T-helper 2 cell treated with Interferon-gamma antibody and Interleukin-4, amounts not matched to agents 100 ng/mL and 5 ng/mL, for 36 hours (primary cell): ENCODE measurements at regions not wholly inside any gene's neighbourhood (a gene's known extent, or its start where the extent isn't known, plus 50 kb on each side); places are given as distances from the start of the nearest gene placed in this dataset.

ENCODE experiments used
- intact Hi-C: fragments of 100-400 bp; cut with micrococcal nuclease; formaldehyde crosslinking; loops from one replicate; pipeline ENCODE4 v1.15.1; 2023

GRCh38 chr22:48096411-48096810, 1334.0 kb downstream of the TBC1D22A start:
- intact Hi-C loops = no loop called here

- intact Hi-C loops = no loop called here
Measured at GRCh38 chr22:48093981-48094380, 1331.5 kb downstream of the TBC1D22A start.

DNA sequence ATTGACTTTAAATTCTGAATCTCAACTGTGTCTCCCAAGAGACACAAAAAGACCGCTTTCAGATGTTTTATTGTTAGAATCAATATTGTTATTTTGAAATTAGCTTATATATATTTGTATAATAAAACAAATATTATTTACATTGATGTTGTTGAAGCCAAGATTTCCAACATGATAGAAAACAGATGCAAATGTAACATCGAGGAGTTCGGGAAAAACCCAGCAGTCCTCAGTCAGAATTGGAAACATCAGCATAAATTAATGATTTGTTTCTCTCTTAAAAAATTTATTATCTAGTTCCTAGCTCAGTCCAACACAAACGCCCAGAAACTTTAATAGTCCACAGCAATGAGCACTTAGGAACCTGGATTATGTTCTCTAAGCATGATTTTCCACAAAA, 1330.4 kb downstream of the TBC1D22A start:
- intact Hi-C loops = no loop called here

DNA sequence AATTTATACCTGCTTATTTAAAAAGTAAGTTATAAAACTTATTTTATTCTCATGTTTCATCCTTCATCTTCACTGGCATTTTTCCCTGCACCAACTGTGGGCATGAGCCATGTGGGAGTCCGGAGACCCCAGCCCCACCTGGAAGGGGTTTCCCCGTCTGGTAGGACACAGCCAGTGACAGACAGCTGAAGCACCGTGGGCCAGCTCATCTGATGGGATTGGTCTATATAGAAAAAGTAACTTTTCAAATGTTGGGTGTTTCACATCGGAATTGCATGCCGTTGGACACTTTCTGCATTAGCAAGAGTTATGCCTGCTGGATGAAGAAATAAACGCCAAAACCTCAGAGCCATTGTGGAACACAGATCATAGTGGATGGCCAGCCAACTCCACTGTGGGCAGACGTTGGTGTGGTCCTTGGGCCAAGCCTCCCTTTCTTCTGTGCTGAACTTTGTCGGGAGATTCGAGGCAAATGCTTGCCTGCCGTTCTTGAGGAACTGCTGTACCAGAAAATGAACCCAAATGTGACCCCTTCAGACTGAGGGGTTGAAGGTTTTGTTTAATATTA, 1329.3 kb downstream of the TBC1D22A start:
- intact Hi-C loops = no loop called here

DNA sequence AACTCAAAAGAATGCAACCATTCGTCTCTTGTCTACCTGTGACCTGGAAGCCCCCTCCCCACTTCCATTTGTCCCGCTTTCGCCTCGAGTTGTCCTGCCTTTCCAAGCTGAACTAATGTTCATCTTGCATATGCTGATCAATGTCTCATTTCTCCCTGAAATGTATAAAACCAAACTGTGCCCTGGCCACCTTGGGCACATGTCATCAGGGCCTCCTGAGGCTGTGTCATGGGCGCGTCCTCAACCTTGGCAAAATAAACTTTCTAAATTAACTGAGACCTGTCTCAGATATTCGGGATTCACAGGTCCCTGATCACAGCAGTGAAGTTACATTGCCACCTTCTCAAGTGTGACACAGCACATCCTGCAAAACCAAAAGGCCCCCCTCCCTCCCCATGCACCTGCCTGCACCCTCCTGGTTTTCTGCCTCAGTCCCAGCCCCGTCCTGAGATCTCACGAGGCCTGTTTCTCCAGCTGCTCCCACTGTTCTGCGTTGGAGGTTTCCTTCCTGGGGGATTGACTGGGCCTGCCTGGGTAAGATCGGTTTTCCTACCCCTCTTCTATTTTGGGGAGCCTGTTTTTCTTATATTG, 1328.7 kb downstream of the TBC1D22A start:
- intact Hi-C loops = no loop called here

GRCh38 chr22:48090332-48090672, 1327.9 kb downstream of the TBC1D22A start:
- intact Hi-C loops = no loop called here

DNA sequence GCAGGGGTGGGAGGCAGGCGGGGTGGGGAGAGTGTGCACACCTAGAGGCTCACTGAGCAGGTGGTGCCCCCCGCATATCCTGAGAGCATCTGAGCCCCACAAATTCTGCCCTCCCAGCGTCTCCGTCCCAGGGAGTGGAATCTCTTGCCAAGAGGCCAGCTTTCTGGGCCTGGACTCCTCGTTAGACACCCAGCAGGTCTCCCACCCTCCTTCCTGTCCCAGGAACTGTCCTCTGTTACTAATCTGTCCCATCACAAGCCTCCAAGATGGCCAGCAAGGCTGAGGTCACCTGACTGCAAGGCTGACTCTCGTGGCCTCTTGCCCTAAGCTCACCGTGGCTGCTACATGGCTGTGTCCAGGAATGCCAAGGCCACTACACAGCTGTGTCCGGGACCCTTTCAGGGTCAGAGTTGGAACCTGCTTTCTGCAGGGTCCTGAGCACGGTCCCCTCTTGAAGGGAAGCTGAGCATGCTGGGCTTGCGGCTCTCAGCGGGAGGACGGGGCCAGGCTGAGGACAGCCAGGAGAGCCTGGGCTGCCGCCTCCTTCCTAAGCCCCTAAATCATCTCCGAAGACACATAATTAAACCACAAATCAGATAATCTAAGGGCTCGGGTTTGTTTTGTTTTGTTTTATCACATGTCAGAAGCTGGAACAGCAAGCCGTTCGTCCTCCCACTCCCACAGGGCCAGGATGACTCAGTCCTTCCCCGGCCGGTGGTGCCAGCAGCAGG, 1327.3 kb downstream of the TBC1D22A start:
- intact Hi-C loops = no loop called here

- intact Hi-C loops = no loop called here
Measured at GRCh38 chr22:48088926-48089536, 1326.6 kb downstream of the TBC1D22A start.

- intact Hi-C loops = no loop called here
Measured at GRCh38 chr22:48088251-48088650, 1325.8 kb downstream of the TBC1D22A start.

DNA sequence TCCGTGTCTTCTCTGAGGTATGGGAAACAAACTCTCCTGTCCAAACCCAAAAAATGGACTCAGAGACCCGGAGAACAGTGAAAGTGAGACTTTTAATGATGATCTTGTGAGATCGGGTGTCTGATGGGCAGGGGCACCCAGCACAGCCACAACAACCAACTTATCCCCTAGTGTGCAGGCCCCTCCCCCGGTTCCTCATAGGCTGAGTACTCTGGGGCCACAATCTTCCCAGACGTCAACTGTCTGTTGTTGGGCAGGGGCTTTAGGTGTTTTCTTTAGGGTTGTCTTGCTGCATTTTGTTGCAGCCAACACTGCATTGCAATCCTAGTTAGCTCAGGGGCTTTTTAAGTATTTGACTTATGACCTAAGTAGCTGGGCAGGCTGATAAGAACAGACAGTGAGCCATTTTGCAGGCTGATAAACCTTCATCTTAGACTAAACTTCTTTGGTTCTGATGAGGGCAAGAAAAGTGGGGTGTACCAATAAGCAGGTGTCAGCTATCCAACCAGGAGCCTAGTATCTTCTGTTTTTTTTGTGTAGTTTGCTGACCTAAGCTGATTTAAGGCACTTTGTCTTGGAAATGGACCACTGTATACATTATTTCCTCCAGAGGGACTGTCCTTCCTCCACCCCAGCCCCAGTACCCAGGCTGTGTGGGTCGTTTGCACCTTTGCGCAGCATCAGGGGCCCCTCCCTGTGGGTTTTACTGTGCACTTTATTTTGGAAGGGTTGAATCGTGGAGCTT, 1323.6 kb downstream of the TBC1D22A start:
- intact Hi-C loops = loop anchor here (2.0 kb wide), 1 partner anchor 13 kb away; no protein-coding TSS in a partner anchor

- intact Hi-C loops = loop anchor here (2.0 kb wide), 1 partner anchor 14 kb away; no protein-coding TSS in a partner anchor
Measured at GRCh38 chr22:48084729-48085050, 1322.2 kb downstream of the TBC1D22A start.

- intact Hi-C loops = loop anchor here (2.0 kb wide), 1 partner anchor 15 kb away; no protein-coding TSS in a partner anchor
Measured at GRCh38 chr22:48084041-48084728, 1321.7 kb downstream of the TBC1D22A start.

- intact Hi-C loops = no loop called here
Measured at GRCh38 chr22:48083502-48083901, 1321.1 kb downstream of the TBC1D22A start.

DNA sequence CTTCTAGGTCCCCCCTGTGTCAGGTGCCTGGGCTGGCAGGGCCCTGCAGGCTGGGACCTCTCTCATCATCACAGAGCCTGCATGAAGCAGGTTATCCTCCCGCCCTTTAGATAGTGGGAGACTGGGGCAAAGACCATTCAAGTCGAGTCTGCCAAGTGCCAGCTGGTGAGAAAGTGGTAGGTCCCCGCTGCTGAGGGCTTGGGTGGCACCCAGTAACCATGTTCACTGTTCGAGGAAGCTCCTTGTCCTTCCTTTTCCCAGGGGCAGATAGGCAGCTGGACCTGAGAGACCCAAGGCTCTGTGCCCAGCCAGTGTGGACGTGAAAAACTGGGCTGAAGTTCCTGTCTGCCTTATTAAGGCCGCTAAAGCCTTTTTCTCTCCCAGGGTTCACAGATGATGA, 1319.8 kb downstream of the TBC1D22A start:
- intact Hi-C loops = no loop called here

GRCh38 chr22:48081281-48081680, 1318.8 kb downstream of the TBC1D22A start:
- intact Hi-C loops = no loop called here

GRCh38 chr22:48080316-48081165, 1318.1 kb downstream of the TBC1D22A start:
- intact Hi-C loops = no loop called here

DNA sequence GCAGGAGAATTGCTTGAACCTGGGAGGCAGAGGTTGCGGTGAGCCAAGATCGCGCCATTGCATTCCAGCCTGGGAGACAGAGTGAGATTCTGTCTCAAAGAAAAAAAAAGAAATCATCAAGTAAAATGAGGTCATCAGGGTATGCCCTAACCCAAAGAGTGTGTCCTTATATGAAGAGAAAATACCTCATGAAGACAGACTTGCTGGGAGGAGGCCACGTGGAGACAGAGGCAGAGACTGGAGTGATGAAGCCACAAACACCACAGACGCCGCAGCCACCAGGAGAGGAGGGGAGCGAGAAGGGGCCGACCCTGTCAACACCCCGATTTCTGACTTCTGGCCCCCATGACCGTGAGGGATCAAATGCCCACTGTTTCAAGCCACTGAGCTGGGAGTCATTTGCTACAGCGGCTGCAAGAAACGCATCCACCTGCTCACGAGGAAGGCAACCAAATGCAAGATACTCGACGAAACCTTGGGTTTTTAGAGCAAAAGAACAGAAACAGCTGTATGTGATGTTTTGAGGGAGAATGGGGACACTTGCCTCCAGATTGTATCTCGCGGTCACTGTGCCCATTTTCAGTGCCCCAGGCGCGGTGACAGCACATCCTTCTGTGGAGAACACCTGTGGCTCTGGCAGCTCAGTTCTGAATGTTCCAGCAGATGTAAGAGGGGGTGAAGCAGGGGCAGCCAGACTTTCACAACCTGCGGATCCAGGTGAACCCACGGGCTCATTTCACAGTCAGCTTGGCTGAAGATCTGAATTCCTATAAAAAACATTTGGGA, 1317.2 kb downstream of the TBC1D22A start:
- intact Hi-C loops = no loop called here

DNA sequence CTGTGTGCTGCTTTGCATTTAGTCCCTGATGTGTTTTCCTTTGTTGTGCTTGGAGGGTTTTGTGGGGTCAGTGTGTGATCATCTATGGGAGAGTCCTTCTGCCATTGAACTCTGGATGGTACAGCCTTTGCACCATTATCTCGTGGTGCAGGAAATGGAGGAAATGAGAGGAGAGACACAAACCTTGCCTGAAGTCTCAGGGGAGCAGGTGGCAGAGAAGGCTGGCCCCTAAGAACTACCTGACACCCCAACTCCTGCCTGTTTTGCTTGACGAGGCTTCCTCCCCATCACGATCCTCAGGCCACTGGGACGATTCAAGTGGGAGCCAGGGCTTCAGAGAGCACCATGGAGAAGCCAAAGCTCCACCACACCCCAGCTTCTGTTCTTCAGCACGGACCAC, 1316.4 kb downstream of the TBC1D22A start:
- intact Hi-C loops = no loop called here

DNA sequence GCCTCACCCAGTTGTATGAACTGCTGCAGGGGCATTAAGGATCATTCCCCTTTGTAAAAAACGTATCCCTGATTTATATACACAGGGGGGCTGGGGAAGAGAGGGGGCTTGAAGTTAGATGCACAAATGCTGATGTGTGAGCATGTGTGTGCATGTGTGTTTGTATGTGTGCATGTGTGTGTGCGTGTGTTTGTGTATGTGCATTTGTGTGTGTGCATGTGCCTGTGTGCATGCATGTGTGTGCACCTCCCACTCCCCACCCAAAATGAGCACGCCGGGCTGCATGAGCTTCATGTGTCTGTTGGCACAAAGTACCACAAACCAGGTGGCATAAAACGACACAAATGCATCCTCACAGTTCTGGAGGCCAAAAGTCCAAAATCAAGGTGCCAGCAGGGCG, 1315.2 kb downstream of the TBC1D22A start:
- intact Hi-C loops = no loop called here
